SKM-1 (cell line): ENCODE measurements at regions not wholly inside any gene's neighbourhood (a gene's known extent, or its start where the extent isn't known, plus 50 kb on each side); places are given as distances from the start of the nearest gene placed in this dataset.
"Not testable (repeated sequence)": the region's sequence is repeated elsewhere in the genome, so short reads cannot be mapped to it uniquely, and the experiment has no call there.

Experiments used
- DNase-seq: peaks from one replicate; lab custom pipeline; 2025; ENCODE audit not compliant: unreplicated experiment; lab: John Stamatoyannopoulos, UW

DNA sequence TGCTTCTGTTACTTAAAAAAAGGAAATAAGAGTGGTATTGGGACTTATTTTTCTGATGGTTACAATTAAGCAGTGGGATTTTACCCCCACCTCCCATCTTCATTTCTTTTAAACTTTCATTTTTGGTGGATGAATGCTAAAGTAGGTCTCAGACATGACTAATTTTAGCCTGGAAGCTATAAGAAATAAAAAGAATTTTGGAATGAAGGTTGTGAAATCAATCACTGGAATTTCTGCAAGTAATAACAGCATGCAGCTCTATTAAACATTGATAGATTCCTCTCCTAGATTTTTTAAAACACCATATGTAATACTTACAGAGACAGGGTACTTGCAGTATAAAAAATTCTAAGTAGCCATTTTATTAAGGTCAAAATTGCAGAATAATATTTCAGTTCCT, 164.2 kb upstream of the CLEC14A start:
- no peak for DNase-seq

DNA sequence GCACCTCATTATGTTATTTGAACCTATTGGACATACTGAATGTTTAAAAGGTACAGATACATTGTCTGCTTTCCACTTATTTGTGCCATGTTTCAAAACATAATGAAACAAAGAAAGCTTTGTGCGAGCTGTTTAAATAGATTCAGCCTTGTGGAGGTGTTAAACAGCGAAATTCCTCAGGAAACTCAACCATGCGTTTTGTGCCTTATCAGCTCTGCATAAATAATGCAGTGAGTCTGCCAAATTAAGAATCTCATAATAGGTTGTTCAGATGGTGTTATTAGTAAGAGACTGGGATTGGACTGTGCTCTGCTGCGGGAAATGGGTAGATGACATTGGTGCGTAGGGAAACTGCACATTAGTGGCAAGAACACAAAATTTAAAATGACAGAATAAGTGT, 163.7 kb upstream of the CLEC14A start:
- no peak for DNase-seq

DNA sequence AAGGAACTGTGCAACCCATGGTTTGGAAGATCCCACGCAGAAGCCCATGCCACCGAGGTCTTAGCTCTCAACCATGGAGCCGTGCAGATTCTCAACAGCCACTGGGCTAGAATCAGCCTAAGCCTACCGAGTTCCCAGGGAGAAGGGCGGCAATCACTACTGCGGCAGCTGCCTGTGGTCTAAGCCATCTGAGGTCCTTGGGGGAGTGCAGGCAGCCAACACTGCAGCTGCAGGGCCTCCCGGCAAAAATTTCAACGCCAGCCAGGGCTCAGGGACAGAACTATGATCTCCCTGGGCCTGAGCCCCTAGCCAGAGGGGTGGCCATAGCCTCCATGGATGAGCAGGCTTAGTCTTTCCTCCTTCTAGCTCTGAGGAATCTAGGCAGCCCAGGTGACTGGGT, 156.8 kb upstream of the CLEC14A start:
- DNase-seq: no peak

- no peak for DNase-seq
Measured at GRCh38 chr14:38410442-38410841, 154.5 kb upstream of the CLEC14A start.

DNA sequence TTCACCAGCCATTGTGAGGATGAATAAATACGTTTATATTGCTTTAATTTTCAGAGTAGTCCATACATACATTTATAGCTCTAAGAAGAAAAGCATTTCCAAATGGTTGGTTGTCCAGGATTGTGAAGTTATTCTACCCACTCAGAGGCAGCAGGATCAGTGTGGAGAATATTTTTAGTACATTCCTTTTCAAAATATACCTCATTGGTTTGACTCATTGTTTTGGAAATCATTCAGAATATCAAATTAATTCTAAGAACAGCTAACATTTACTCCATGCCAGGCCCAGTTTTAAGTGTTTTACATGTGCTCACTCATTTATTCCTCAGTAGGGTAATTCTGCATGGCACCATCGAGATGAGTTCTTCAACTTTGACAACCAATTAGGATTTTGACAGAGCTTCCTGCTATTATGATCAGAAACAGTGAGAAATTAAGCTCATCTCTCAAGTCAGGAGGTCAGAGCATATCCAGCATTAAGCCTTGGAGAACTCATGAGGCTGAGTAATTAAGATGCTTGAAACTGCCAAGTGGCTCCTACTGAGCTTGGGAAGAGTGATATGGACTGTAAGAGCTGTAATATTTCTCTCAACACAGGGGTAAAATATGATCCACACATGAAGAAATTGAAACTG, 153.3 kb upstream of the CLEC14A start:
- DNase-seq: no peak

DNA sequence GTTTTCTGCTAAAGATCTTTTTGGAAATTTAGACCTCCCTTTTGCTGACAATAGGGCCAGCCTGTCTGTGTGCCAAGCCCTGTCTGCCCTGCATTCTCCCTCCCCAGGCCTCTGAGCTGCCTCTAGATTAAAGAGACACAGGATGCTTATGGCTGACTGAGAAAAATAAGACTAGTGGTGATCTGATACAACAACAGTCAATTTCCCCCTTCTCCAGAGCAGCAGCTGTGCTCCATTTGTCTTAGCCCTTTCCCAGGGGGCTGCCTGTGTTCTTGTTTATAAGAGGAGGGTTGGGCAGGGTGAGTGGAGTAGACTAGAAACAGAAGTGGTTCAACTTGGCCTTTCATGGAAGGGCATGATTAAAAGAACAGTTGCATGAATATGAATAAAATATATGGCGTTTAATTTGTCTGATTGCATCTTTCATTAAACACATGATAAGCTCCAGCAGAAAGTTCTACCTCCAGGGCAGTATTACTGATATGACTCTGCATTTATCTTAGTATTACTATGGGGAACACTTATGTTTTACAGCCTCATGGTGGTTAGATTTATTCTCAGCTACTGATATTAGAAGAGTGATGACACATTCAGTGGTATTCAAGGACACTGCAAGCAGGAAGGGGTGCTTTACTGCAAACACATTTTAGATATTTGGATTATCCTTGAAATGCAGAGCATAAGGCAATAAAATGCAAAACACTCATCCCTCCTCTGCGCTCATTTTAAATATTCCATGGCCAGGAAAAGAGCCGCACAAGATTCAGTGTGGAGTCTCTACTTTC, 150.2 kb upstream of the CLEC14A start:
- DNase-seq: no peak

GRCh38 chr14:38404616-38405015, 148.7 kb upstream of the CLEC14A start:
- no peak for DNase-seq

DNA sequence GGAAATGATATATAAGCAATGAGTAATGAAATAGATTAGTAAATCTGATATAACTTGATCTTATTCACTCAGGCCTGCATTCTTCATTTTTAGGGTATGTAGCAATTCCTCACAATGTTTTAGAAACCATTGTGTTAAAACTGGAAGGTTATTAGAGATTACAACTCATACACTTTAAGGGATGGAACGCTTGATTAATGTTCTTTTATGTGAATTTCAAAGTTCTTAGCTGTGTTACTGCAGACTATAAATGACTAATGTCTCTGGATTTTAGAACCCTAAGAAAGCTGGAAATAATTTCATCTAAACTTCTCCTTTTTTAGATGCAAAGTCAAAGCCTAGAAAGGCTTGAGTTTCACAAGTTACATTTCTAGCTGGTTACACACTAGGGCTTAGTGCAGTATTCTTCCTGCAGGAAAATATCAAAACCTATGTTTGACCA, 148.2 kb upstream of the CLEC14A start:
- DNase-seq: no peak

DNA sequence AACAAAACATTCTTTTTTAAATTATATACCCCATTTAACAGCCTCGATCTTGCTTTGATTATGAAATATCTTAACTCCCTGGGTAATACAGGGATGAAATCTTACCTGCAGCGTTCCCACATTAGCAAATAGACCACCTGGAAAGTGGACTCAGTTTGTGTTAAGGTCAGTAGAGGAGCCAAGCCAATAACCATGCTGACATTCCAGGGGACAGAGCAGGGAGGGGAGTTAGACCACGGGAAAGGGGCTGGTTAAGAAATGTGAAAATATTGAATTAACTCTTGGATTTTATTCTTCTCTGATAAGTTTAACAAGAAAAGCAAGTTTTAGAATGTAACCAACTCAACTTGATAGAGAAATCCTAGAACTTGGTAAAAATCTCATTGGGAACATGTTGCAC, 144.9 kb upstream of the CLEC14A start:
- no peak for DNase-seq

- DNase-seq: no peak
Measured at GRCh38 chr14:38399652-38400051, 143.8 kb upstream of the CLEC14A start.

GRCh38 chr14:38394767-38395166, 138.9 kb upstream of the CLEC14A start:
- DNase-seq: no peak

- no peak for DNase-seq
Measured at GRCh38 chr14:38394064-38394463, 138.2 kb upstream of the CLEC14A start.

GRCh38 chr14:38391334-38391733, 135.4 kb upstream of the CLEC14A start:
- DNase-seq: no peak

DNA sequence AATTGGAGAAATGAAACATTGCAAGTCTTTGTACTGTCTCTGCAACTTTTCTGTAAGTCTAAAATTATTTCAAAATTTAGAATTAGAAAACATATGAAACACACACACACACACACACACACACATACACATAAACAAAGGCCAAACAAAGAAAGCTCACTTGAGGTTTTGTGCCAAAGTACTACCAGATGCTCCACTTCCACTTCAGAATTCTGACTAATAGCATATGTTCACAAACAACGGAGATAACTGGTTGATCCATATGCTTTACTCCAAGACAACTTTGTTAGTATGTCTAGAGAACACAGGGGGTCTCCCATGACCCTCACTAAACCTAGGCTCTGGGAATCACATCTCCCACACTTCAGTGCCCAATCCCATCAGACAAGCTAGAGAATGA, 133.8 kb upstream of the CLEC14A start:
- no peak for DNase-seq

- no peak for DNase-seq
Measured at GRCh38 chr14:38387821-38388220, 131.9 kb upstream of the CLEC14A start.

GRCh38 chr14:38385836-38386235, 129.9 kb upstream of the CLEC14A start:
- no peak for DNase-seq

GRCh38 chr14:38385343-38385742, 129.4 kb upstream of the CLEC14A start:
- DNase-seq: no peak

- DNase-seq: no peak
Measured at GRCh38 chr14:38384741-38385140, 128.8 kb upstream of the CLEC14A start.

- no peak for DNase-seq
Measured at GRCh38 chr14:38367922-38368321, 112.0 kb upstream of the CLEC14A start.

DNA sequence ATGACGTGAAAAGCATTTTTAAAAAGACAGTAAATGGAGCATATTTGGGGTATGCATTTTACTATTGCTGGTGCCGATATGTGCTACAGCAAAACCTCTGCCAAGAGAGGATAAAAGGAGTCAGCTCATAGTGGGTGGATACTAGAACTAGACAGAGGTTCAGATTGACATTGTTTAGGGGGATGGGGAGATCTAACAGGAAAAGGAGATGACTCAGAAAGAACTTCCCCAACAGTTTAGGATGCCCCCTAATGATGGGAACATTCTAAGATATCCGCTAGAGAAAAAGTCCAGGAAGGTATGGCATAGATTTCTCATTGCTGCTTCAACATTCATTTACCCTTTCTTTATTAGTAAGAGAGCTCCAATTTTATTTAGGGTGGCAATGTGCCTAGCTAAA, 110.5 kb upstream of the CLEC14A start:
- no peak for DNase-seq

DNA sequence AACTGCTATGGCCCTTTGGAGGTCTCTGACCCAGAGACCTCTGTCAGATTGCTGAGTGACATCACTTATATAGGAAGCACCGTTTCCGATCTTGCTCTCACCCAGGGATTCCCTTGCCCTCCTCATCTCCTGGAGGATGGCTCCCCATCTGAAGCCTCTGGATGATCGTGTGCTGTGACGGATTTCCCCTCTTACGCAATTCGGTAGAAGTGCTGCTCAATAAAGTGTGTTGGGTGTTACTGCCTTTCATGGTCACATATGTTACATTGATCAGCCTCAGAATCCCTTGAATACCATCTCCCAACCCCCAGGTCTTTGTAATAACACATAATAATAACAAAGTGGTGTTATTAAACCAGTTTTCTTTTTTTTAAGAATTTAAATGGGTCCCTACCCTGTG, 107.3 kb upstream of the CLEC14A start:
- no peak for DNase-seq

DNA sequence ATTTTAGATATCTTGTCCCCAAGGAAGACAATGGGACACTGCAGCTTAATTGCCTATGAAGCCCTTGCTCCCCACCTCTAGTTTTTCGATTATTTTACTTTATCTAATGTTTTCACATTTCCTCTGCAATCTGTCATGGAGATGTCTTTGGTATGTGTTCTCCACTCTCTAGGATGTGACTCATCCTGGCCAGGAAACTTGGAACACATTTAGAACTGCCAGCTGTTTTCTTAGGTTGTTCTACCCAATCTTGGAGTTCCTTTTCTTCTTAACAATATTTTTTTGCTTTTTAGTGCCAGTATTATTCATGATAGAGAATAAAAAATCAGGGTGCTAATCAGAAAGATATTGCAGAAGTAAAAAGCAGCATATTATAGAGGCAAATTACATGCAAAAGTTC, 101.7 kb upstream of the CLEC14A start:
- DNase-seq: no peak

DNA sequence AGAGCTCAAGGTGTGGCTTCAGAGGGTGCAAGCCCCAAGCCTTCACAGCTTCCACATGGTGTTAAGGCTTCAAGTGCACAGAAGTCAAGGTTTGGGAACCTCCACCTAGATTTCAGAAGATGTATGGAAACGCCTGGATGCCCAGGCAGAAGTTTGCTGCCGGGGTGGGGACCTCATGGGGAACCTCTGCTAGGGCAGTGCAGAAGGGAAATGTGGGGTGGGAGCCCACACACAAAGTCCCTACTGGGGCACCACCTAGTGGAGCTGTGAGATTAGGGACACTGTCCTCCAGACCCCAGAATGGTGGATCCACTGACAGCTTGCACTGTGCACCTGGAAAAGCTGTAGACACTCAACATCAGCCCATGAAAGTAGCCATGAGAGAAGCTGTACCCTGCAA, 99.6 kb upstream of the CLEC14A start:
- not testable (repeated sequence) for DNase-seq
